GM21786 (cell line): ENCODE measurements at regions not wholly inside any gene's neighbourhood (a gene's known extent, or its start where the extent isn't known, plus 50 kb on each side); places are given as distances from the start of the nearest gene placed in this dataset.
"Not testable (repeated sequence)": the region's sequence is repeated elsewhere in the genome, so short reads cannot be mapped to it uniquely, and the experiment has no call there.

ENCODE experiments used
- ATAC-seq: cut with Tn5 transposase; IDR thresholded peaks from one replicate; pipeline ENCODE4 v1.9.1; 2021; ENCODE audit not compliant: unreplicated experiment

DNA sequence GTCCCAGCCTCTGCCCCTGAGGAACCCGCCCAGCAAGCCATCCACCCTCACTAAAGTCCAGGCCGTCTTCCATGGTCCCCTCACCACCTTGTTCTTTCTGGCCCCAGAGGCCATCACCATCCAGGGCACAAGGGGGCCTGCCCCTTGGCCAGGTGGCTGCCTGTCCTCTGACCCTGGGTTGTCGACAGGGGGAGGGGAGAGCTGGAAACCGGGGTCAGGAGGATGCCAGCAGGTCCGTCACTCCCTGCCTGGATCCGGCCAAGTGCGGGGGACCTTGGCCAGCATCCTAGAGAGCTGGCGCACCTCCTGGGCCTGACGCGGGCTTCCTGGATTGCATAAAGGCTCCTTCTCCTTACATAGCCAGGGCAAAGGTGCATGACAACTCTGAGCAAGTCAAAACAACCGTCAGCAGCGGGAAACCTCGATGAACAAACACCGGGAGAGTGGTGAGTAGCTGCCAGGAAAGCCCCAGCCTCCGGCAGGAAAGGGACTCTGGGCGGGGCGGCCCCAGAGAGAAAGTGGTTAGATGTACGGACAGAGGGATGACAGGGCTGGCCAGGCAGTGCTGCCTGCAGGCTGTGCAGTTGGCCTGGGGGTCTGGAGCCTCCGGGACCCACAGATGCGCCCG, 4461.2 kb upstream of the TPTE start:
- not testable (repeated sequence) for ATAC-seq

- ATAC-seq = not testable (repeated sequence)
Observed at GRCh38 chr21:6066320-6066985, 4454.9 kb upstream of the TPTE start.

GRCh38 chr21:6068098-6068831, 4453.1 kb upstream of the TPTE start:
- not testable (repeated sequence) for ATAC-seq

DNA sequence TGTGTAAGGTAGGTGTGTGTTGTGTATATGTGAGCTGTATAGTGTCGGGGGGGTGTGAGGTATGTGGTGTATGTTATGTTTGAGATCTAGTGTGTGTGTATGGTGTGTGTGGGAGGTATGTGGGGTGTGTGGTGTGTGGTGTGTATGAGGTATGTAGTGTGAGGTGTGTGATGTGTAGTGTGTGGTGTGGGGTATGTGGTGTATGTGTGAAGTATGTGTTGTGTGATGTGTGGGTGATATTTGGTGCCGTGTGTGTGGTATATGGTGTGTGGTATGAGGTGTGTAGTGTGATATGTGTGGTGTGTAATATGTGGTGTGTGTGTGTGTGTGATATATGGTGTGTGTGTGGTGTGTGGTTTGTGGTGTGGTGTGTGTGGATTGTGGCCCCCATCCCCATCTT, 4451.2 kb upstream of the TPTE start:
- not testable (repeated sequence) for ATAC-seq

DNA sequence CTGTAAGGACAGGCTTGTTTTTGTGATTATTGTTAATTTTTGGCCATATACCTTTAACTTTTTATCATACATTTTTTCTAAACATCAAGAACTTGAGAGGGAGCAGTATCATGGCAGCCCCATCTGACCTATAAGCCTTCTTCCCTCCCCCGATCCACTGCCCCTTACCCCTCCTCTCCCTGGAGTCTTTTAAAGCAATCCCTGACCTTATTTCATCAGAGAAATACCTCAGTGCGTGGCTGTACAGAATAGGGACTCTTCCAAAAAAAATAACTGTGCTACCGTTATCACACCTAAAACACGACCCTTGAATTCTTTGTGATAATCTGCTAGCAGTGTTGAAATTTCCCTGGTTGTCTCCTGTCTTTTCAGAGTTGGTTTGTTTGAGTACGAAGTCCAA, 4448.7 kb upstream of the TPTE start:
- ATAC-seq = not testable (repeated sequence)

- ATAC-seq = not testable (repeated sequence)
Observed at GRCh38 chr21:6073993-6074705, 4447.2 kb upstream of the TPTE start.

GRCh38 chr21:6074935-6075334, 4446.4 kb upstream of the TPTE start:
- not testable (repeated sequence) for ATAC-seq

- not testable (repeated sequence) for ATAC-seq
Observed at GRCh38 chr21:6075627-6076208, 4445.7 kb upstream of the TPTE start.

DNA sequence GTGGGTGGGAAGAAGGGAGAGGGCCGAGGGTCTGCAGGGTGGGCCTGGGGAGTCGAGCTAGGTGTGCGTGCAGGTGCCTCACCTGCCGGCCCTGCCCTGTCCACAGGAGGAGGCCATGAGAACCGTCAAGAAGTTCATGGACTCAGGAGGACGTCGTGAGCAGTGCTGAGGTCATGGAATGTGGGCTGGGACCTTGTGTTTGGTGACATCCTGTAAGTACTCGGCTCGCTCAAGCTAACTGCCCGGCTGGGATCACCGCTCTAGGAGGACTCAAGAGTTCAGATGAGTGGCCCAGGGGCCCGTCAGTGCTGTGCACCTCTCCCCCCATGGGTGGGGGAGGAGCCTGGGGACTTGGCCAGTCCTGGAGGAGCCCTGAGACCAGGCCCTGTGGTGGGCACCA, 4444.0 kb upstream of the TPTE start:
- ATAC-seq = not testable (repeated sequence)

DNA sequence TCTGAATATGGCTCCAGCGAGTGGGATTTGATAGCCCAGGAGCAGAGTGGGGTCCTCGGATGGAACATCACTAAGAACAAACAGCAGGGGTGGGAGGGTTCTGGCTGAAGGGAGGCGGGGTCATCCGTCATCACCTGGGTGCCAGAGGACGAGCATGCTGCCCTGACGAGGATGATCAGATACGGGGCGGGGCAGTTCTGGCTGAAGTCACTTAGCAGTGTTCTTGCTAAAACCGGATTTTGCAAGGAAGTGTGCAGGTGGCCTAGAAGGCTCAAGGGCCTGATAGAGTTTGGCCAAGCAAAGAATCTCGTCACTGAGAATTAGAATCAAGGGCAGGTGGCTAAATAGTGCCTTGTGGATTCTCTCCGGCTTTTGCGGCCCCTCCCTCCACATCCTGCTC, 4442.5 kb upstream of the TPTE start:
- not testable (repeated sequence) for ATAC-seq

DNA sequence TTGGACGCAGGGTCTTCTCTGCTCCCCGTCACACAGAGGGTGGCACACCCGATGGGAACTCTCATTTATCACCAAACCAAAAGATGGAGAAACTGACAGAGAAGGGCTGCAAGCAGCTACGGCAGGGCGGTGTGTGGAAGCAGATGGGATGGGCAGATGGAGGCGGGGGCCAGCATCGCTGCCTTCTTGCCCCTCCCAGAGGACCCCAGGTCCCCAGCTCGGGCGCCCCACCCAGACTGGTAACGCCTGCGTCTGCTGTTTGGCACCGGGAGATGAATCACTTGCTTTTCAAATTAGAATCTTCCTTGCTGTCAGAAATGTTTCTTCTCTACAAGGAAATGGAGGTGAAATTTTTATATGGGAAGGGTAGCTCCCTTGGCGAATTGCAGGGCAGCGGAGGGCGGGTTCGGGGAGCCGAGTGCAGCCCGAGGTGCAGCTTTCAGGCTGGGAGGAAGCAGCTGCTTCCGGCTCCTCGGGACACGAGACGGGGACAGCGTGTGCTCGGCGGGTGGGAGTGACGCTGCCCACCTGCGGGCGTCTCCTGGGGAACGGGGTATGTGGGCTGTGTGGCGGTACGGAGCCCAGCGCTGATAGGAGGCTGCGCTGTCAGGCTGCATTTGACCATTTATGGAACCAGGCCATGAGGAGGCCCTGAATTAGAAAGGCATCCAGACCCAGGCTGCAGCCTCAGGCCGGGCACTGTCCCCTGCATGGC, 4440.3 kb upstream of the TPTE start:
- not testable (repeated sequence) for ATAC-seq

DNA sequence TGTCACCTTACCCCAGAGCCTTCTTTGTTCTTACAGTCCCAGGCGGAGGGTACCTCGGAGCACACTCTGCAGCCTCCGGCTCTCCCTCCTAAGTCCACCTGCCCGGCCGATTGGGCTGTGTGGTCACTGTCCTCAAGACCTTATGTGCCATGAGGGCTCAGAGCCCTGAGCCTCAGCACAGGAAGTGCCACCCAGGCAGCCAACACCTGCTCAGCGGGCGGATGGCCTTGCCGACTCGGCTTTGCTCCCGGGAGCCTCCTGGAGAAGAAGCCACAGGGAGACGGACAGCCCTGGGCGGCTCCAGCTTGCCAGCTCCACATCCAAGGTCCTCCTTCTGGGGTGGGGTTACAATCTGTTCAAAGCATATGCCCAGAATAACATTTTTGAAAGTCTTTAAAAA, 4439.2 kb upstream of the TPTE start:
- ATAC-seq = not testable (repeated sequence)

- ATAC-seq = not testable (repeated sequence)
Observed at GRCh38 chr21:6083574-6084120, 4437.7 kb upstream of the TPTE start.

DNA sequence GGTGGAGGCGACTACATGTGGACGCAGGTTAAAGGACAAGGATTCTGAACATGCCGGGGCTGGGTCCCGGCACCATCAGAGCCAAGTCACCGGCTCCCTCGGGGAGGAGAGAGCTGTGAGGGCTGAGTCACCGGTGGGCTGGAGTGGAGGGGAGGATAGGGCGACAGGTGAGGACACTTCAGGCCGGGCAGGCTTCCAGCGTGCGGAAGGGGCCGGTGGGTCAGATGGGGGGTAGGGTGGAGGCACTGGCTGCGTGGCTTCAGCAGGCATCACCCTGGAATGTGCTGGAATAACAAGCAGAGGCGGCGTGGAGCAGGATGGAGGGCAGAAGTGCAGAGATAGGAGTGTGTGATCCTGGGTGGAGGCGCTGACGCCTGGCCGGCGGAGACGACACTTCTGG, 4435.3 kb upstream of the TPTE start:
- not testable (repeated sequence) for ATAC-seq

- not testable (repeated sequence) for ATAC-seq
Observed at GRCh38 chr21:6087579-6088178, 4433.7 kb upstream of the TPTE start.

DNA sequence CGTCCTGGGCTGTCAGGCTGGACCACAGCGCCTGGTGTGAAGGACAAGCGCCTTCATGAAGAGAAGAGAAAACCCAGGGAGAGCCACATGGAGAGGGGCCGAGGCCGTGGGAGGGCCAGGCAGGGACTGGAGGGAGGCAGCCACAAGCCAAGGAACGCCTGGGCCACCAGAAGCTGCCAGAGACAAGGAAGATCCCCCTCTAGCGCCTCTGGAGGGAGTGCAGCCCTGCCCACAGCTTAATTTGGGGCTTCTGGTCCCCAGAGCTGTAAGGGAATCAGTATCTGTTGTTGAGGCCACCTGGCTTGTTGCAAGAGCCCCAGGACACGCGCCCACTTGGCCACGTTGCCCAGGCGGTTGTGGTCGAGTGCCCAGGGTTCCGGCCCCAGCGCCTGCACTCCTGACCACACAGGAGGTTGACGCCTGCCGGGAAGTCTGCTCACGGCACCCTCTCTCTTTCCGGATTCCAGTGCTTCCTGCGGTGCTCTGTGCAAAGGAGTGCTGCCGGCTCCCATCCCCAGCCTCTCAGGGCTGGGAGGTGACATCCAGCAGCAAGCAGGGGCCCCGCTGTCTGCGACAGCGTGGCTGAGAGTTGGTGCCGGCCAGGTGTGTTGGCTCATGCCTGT, 4431.0 kb upstream of the TPTE start:
- ATAC-seq = not testable (repeated sequence)

DNA sequence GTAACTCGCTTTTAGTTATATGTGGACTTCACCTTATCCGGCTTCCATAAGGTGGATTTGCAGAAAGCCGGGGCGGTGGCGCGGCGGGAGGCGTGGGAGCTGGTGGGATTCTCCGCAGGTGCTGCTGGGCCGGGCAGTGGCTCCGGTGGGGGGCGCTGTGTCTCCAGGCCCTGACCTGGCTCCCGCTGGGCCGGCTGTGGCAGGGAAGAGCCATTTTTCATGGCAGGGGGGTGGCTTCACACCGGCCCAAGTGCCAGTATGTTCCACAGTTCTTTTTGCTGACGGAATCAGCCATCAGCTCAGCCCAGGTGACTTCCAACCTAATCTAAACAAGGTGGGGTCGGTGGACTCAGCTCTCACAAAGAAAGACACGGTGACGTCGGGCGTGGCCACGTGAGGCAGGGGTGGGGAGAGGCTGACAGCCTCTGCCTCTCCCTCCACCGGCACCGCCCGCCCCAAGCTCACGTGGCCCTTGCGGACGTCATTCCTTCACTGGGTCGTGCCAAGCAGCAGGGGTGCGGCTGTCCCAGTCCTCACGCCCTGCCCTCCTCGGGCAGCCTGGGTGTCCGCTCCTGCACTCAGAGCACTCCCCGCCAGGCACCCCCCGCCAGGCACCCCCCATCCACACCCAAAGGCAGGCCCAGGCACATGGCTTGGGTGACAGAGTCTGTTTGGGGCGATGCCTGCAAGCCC, 4429.9 kb upstream of the TPTE start:
- ATAC-seq = not testable (repeated sequence)

- not testable (repeated sequence) for ATAC-seq
Observed at GRCh38 chr21:6092401-6092800, 4429.0 kb upstream of the TPTE start.
